KOPT-K1 (cell line): ENCODE measurements at regions not wholly inside any gene's neighbourhood (a gene's known extent, or its start where the extent isn't known, plus 50 kb on each side); places are given as distances from the start of the nearest gene placed in this dataset.

ENCODE experiments used
- H3K27ac ChIP-seq: fragments of 200-600 bp; sonication (generic); 2 replicates; pipeline ENCODE4 v1.5.1; 2016; ENCODE audit warnings: antibody characterized with exemption, mild to moderate bottlenecking, low read depth, low read length; ENCODE audit not compliant: poor library complexity, severe bottlenecking
- H3K36me3 ChIP-seq: fragments of 200-600 bp; sonication (generic); 2 replicates; pipeline ENCODE4 v1.5.1; 2017; ENCODE audit warnings: antibody characterized with exemption, mild to moderate bottlenecking, low read length, moderate library complexity; ENCODE audit not compliant: insufficient read depth
- H3K9me3 ChIP-seq: fragments of 200-600 bp; sonication (generic); 2 replicates; pipeline ENCODE4 v1.5.1; 2017; ENCODE audit warnings: antibody characterized with exemption, low read length, mild to moderate bottlenecking; ENCODE audit not compliant: insufficient read depth, poor library complexity, severe bottlenecking

GRCh38 chr1:228851193-228851592 lies 115.9 kb downstream of the RHOU start:
- no peaks in the 10 kb centered on the region for H3K9me3 ChIP-seq
- H3K27ac ChIP-seq = no peak overlapping the region
- H3K36me3 ChIP-seq = no peaks in the 10 kb centered on the region

- Histone ChIP-seq H3K36me3 (no peaks in the 10 kb centered on the region), H3K27ac (no peak overlapping the region), H3K9me3 (no peaks in the 10 kb centered on the region)
Observed at GRCh38 chr1:228851618-228852017, 116.3 kb downstream of the RHOU start.

- Histone ChIP-seq H3K27ac (no peak overlapping the region), H3K9me3 (no peaks in the 10 kb centered on the region), H3K36me3 (no peaks in the 10 kb centered on the region)
Observed at GRCh38 chr1:228852024-228852423, 116.7 kb downstream of the RHOU start.

GRCh38 chr1:228852511-228853088 lies 117.3 kb downstream of the RHOU start:
- Histone ChIP-seq H3K9me3 (no peaks in the 10 kb centered on the region), H3K36me3 (no peaks in the 10 kb centered on the region), H3K27ac (no peak overlapping the region)

GRCh38 chr1:228853191-228853590 lies 117.9 kb downstream of the RHOU start:
- no peaks in the 10 kb centered on the region for H3K9me3 ChIP-seq
- no peak overlapping the region for H3K27ac ChIP-seq
- H3K36me3 ChIP-seq = no peaks in the 10 kb centered on the region

- Histone ChIP-seq H3K9me3 (no peaks in the 10 kb centered on the region), H3K27ac (no peak overlapping the region), H3K36me3 (no peaks in the 10 kb centered on the region)
Observed at GRCh38 chr1:228853637-228854036, 118.4 kb downstream of the RHOU start.

- Histone ChIP-seq H3K27ac (no peak overlapping the region), H3K9me3 (no peaks in the 10 kb centered on the region), H3K36me3 (no peaks in the 10 kb centered on the region)
Observed at GRCh38 chr1:228854907-228855306, 119.6 kb downstream of the RHOU start.

- Histone ChIP-seq H3K9me3 (no peaks in the 10 kb centered on the region), H3K36me3 (no peaks in the 10 kb centered on the region), H3K27ac (no peak overlapping the region)
Observed at GRCh38 chr1:228857611-228858010, 122.3 kb downstream of the RHOU start.

- Histone ChIP-seq H3K36me3 (no peaks in the 10 kb centered on the region), H3K27ac (no peak overlapping the region), H3K9me3 (no peaks in the 10 kb centered on the region)
Observed at GRCh38 chr1:228860911-228861831, 125.9 kb downstream of the RHOU start.

- H3K9me3 ChIP-seq = no peaks in the 10 kb centered on the region
- no peak overlapping the region for H3K27ac ChIP-seq
- H3K36me3 ChIP-seq = no peaks in the 10 kb centered on the region
Observed at GRCh38 chr1:228861832-228862180, 126.5 kb downstream of the RHOU start.

- H3K27ac ChIP-seq = no peak overlapping the region
- H3K36me3 ChIP-seq = no peaks in the 10 kb centered on the region
- H3K9me3 ChIP-seq = no peaks in the 10 kb centered on the region
Observed at GRCh38 chr1:228862542-228863505, 127.5 kb downstream of the RHOU start.

- no peaks in the 10 kb centered on the region for H3K36me3 ChIP-seq
- no peaks in the 10 kb centered on the region for H3K9me3 ChIP-seq
- peak overlapping the region; percentile 54 for H3K27ac ChIP-seq
Observed at GRCh38 chr1:228863776-228864175, 128.5 kb downstream of the RHOU start.

GRCh38 chr1:228865627-228866330 lies 130.5 kb downstream of the RHOU start:
- Histone ChIP-seq H3K27ac (no peak overlapping the region), H3K36me3 (no peaks in the 10 kb centered on the region), H3K9me3 (no peaks in the 10 kb centered on the region)

GRCh38 chr1:228866468-228866867 lies 131.2 kb downstream of the RHOU start:
- H3K9me3 ChIP-seq = no peaks in the 10 kb centered on the region
- H3K27ac ChIP-seq = peak overlapping the region; percentile 35
- no peaks in the 10 kb centered on the region for H3K36me3 ChIP-seq
